ENCODE measurements at regions not wholly inside any gene's neighbourhood (a gene's known extent, or its start where the extent isn't known, plus 50 kb on each side); places are given as distances from the start of the nearest gene placed in this dataset.

DNA sequence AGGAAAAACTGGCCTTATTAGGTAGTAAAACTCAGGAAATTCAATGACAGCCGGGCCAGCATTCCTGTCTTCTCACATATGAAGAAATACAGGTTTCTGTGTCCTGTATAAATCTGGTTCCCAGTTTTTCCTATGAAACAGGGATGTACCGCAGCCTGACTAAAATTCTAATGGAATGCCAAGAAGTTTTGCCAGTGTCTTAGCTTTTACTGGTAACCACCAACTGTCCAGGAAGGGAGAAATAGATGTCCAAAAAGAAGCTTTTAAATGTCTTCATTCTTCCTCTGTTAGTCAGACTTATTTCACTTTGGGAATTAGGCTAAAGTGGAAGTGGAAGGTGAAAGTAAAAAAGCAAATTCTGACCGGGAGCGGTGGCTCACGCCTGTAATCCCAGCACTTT, 108.0 kb upstream of the TBL1X start:
- no peaks in the 10 kb centered on the region for H3K9me3 Mint-ChIP-seq (ENCODE audit: unreplicated experiment)
- BruUV-seq (replicated peaks), result no TSS peak
- H3K9me3 ChIP-seq, result no peaks in the 10 kb centered on the region
- TF ChIP-seq, protein P1, sequence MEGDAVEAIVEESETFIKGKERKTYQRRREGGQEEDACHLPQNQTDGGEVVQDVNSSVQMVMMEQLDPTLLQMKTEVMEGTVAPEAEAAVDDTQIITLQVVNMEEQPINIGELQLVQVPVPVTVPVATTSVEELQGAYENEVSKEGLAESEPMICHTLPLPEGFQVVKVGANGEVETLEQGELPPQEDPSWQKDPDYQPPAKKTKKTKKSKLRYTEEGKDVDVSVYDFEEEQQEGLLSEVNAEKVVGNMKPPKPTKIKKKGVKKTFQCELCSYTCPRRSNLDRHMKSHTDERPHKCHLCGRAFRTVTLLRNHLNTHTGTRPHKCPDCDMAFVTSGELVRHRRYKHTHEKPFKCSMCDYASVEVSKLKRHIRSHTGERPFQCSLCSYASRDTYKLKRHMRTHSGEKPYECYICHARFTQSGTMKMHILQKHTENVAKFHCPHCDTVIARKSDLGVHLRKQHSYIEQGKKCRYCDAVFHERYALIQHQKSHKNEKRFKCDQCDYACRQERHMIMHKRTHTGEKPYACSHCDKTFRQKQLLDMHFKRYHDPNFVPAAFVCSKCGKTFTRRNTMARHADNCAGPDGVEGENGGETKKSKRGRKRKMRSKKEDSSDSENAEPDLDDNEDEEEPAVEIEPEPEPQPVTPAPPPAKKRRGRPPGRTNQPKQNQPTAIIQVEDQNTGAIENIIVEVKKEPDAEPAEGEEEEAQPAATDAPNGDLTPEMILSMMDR (IDR thresholded peaks at IDR 0.05; ENCODE audit: insufficient read depth in 1 of 2, low read depth in 1 of 2, low read length in 1 of 2, severe bottlenecking in 1 of 2, unreplicated experiment in 1 of 2), result no peak
- no peaks in the 10 kb centered on the region for H3K36me3 ChIP-seq (ENCODE audit: control insufficient read depth, insufficient read depth, low read length)
- H3K27me3 ChIP-seq (replicated peaks; ENCODE audit: control insufficient read depth, insufficient read depth, low read length), result no peaks in the 10 kb centered on the region
- CTCF ChIA-PET, result no interaction called here
- POLR2A ChIA-PET, result no interaction called here
- H3K4me3 ChIP-seq (ENCODE audit: low read depth, low read length), result no peak overlapping the region
- H3K4me1 Mint-ChIP-seq (ENCODE audit: low read depth, unreplicated experiment), result peaks cover 7% of the 10 kb centered on the region
- intact Hi-C loops (cut with micrococcal nuclease; ENCODE audit: unreplicated experiment), result no loop called here
- H3K27ac Mint-ChIP-seq (ENCODE audit: unreplicated experiment), result no peak overlapping the region
- no peaks in the 10 kb centered on the region for H3K36me3 Mint-ChIP-seq (ENCODE audit: insufficient read depth, unreplicated experiment)
- no peaks in the 10 kb centered on the region for H3K27me3 Mint-ChIP-seq (ENCODE audit: insufficient read depth, unreplicated experiment)
- H3K4me3 Mint-ChIP-seq (ENCODE audit: unreplicated experiment), result no peak overlapping the region
- H3K4me1 ChIP-seq, result no peaks in the 10 kb centered on the region
- no peak for DNase-seq

DNA sequence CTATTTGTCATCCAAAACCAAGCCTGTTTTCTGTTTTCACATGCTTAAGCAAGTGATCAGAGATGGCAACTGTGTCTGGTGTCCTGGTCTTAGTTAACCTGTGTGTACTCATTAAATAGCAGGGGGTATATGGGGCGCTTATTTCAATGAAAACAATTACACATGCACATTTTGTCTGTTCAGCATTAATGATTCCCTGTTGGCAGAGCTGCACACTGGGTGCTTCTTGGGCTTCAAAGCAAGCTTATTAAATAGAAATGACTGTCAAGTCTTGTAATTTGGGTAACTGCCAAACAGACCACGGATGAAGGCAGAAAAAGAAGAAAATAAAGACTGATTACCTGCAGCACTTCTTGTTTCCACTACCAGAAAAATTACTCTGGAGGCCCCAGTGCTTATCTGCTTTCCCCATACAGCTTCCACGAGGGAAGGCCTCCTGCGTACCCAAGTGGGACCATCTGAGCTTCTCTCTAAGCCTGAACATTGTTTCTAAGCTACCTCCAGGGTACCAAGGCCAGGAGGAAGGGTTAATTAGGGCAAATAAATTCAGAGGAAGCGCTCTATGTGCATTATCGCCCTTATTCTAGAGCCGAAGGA, 107.2 kb upstream of the TBL1X start:
- CTCF ChIA-PET, result no interaction called here

DNA sequence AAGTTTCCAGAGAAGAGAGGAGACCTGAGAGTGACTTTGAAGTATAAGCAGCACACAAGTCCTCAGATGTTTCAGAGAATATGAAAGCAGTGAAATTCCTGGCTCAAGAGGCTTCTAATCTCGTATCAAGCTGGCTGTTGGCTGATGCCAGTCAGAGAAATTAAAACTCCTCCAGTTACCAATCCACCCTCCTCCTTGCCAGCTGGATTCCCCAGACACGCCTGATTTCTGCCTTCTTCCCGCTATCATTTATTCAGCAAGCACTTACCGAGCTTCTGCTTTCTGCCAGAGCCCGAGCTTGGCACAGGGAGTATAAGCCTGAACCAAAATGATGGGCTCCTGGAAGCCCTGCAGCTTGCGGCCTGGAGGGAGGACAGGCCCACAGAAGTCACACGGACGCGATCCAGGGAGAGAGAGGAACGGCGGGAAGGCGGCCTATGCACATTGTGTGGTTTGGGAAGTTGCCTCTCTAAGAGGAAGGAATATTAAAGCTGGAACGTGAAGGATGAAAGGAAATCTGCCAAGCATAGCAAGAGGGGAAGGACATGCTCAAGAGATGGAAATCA, 102.4 kb upstream of the TBL1X start:
- no peak for DNase-seq
- Mint-ChIP-seq H3K4me3 (ENCODE audit: unreplicated experiment) (no peak overlapping the region), H3K4me1 (ENCODE audit: low read depth, unreplicated experiment) (no peaks in the 10 kb centered on the region), H3K27ac (ENCODE audit: unreplicated experiment) (no peak overlapping the region), H3K9me3 (ENCODE audit: unreplicated experiment) (no peaks in the 10 kb centered on the region), H3K36me3 (ENCODE audit: insufficient read depth, unreplicated experiment) (no peaks in the 10 kb centered on the region), H3K27me3 (ENCODE audit: insufficient read depth, unreplicated experiment) (no peaks in the 10 kb centered on the region)
- no peaks in the 10 kb centered on the region for H3K4me1 ChIP-seq
- H3K36me3 ChIP-seq (ENCODE audit: control insufficient read depth, insufficient read depth, low read length), result no peaks in the 10 kb centered on the region
- BruUV-seq (replicated peaks), result no TSS peak
- no peaks in the 10 kb centered on the region for H3K9me3 ChIP-seq
- TF ChIP-seq, protein P1 (IDR thresholded peaks at IDR 0.05; ENCODE audit: insufficient read depth in 1 of 2, low read depth in 1 of 2, low read length in 1 of 2, severe bottlenecking in 1 of 2, unreplicated experiment in 1 of 2), result no peak
- POLR2A ChIA-PET, result no interaction called here
- intact Hi-C loops (cut with micrococcal nuclease; ENCODE audit: unreplicated experiment), result no loop called here
- H3K4me3 ChIP-seq (ENCODE audit: low read depth, low read length), result no peak overlapping the region
- CTCF ChIA-PET, result no interaction called here
- no peaks in the 10 kb centered on the region for H3K27me3 ChIP-seq (replicated peaks; ENCODE audit: control insufficient read depth, insufficient read depth, low read length)

More for the DNA sequence above, 107.2 kb upstream of the TBL1X start:
- H3K36me3 Mint-ChIP-seq (ENCODE audit: insufficient read depth, unreplicated experiment), result no peaks in the 10 kb centered on the region
- no peak overlapping the region for H3K4me3 ChIP-seq (ENCODE audit: low read depth, low read length)
- no peaks in the 10 kb centered on the region for H3K27me3 Mint-ChIP-seq (ENCODE audit: insufficient read depth, unreplicated experiment)
- intact Hi-C loops (cut with micrococcal nuclease; ENCODE audit: unreplicated experiment), result no loop called here
- no peaks in the 10 kb centered on the region for H3K9me3 ChIP-seq
- H3K36me3 ChIP-seq (ENCODE audit: control insufficient read depth, insufficient read depth, low read length), result no peaks in the 10 kb centered on the region
- no peaks in the 10 kb centered on the region for H3K9me3 Mint-ChIP-seq (ENCODE audit: unreplicated experiment)
- POLR2A ChIA-PET, result no interaction called here
- no peaks in the 10 kb centered on the region for H3K4me1 ChIP-seq
- no peak overlapping the region for H3K27ac Mint-ChIP-seq (ENCODE audit: unreplicated experiment)
- H3K4me3 Mint-ChIP-seq (ENCODE audit: unreplicated experiment), result no peak overlapping the region
- no peak for DNase-seq
- H3K27me3 ChIP-seq (replicated peaks; ENCODE audit: control insufficient read depth, insufficient read depth, low read length), result no peaks in the 10 kb centered on the region
- TF ChIP-seq, protein P1 (IDR thresholded peaks at IDR 0.05; ENCODE audit: insufficient read depth in 1 of 2, low read depth in 1 of 2, low read length in 1 of 2, severe bottlenecking in 1 of 2, unreplicated experiment in 1 of 2), result no peak
- no peaks in the 10 kb centered on the region for H3K4me1 Mint-ChIP-seq (ENCODE audit: low read depth, unreplicated experiment)
- no TSS peak for BruUV-seq (replicated peaks)

Data from Caco-2 (cell line).